ENCODE measurements at regions not wholly inside any gene's neighbourhood (a gene's known extent, or its start where the extent isn't known, plus 50 kb on each side); places are given as distances from the start of the nearest gene placed in this dataset.

DNA sequence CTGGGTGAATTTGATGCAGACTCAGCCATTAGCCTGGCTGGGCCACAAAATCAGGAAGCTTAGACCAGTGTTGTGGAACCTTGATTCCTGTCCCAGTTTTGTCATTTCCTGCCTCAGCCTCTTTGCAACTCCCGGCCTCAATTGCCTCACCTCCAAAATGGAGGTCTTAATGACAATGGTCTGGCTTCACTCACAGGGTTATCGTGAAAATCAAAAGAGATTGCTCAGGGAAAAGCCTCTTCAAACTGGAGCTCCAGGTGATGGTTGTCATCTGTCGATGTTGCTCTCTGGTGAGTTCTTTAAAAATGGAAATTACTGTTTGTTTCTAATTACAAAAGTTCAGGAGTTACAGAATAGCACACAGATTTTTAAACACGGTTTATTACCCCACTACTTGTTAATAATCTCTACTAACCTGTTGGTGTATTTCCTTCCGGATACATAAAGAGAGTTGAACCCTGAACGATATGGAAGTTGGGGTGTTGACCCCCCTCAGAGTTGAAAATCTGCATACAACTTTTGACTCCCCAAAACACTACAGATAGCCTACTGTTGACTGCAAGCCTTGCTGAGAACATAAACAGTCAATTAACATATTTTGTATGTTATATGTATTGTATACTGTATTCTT, 109.9 kb upstream of the CPEB4 start:
- TF ChIP-seq, protein P1, sequence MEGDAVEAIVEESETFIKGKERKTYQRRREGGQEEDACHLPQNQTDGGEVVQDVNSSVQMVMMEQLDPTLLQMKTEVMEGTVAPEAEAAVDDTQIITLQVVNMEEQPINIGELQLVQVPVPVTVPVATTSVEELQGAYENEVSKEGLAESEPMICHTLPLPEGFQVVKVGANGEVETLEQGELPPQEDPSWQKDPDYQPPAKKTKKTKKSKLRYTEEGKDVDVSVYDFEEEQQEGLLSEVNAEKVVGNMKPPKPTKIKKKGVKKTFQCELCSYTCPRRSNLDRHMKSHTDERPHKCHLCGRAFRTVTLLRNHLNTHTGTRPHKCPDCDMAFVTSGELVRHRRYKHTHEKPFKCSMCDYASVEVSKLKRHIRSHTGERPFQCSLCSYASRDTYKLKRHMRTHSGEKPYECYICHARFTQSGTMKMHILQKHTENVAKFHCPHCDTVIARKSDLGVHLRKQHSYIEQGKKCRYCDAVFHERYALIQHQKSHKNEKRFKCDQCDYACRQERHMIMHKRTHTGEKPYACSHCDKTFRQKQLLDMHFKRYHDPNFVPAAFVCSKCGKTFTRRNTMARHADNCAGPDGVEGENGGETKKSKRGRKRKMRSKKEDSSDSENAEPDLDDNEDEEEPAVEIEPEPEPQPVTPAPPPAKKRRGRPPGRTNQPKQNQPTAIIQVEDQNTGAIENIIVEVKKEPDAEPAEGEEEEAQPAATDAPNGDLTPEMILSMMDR (IDR thresholded peaks at IDR 0.05), result no peak
- TF ChIP-seq POLR2A (IDR thresholded peaks at IDR 0.05), result no peak
